ENCODE measurements at regions not wholly inside any gene's neighbourhood (a gene's known extent, or its start where the extent isn't known, plus 50 kb on each side); places are given as distances from the start of the nearest gene placed in this dataset.

DNA sequence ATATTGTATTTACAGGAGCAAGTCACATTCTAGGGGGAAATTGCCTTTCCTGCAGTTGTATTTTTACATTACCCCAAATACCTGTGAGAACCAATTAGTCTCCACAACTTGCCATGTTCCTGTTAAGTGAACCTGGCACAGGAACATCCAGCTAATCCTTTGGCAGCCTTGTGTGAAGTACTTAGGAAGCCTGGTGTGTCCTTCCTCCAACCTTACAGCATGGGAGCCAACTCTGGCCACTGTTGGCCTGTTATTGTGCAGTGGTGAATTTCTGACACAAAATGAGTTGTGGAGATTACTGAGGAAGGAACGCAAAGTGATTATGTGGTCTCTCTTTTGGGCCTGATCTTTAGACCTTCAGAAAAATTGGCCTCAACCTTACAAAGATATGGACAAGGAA is 238.0 kb upstream of the PITX2 start:
- TF ChIP-seq ZNF274 (IDR thresholded peaks at IDR 0.05; ENCODE audit: low read depth, low read length) = no peak
- no peak for TF ChIP-seq YY1 (IDR thresholded peaks at IDR 0.05; ENCODE audit: insufficient read depth, insufficient read length)
- TF ChIP-seq SUZ12 (IDR thresholded peaks at IDR 0.05; ENCODE audit: extremely low read depth, insufficient read depth, insufficient read length) = no peak

Measured in NT2/D1 (cell line).